Tibial nerve (tissue), 4 donors: ENCODE measurements at regions not wholly inside any gene's neighbourhood (a gene's known extent, or its start where the extent isn't known, plus 50 kb on each side); places are given as distances from the start of the nearest gene placed in this dataset.

Experiments used
- CTCF ChIP-seq, 5 experiments: fragments of 200-600 bp in 3 of 5; fragments of 450-650 bp in 2 of 5; sonication (generic) in 3 of 5; IDR thresholded peaks; one replicate each; pipeline ENCODE4 v1.5.1; 2016 to 2019; ENCODE audit warnings: antibody characterized with exemption in 5 of 5, mild to moderate bottlenecking in 3 of 5, moderate library complexity in 2 of 5
- EP300 ChIP-seq, 2 donors: sonication (generic); formaldehyde crosslinking; IDR thresholded peaks; one replicate each; pipeline ENCODE4 v1.6.1; 2017; ENCODE audit warnings: antibody characterized with exemption in 2 of 2, mild to moderate bottlenecking in 1 of 2

DNA sequence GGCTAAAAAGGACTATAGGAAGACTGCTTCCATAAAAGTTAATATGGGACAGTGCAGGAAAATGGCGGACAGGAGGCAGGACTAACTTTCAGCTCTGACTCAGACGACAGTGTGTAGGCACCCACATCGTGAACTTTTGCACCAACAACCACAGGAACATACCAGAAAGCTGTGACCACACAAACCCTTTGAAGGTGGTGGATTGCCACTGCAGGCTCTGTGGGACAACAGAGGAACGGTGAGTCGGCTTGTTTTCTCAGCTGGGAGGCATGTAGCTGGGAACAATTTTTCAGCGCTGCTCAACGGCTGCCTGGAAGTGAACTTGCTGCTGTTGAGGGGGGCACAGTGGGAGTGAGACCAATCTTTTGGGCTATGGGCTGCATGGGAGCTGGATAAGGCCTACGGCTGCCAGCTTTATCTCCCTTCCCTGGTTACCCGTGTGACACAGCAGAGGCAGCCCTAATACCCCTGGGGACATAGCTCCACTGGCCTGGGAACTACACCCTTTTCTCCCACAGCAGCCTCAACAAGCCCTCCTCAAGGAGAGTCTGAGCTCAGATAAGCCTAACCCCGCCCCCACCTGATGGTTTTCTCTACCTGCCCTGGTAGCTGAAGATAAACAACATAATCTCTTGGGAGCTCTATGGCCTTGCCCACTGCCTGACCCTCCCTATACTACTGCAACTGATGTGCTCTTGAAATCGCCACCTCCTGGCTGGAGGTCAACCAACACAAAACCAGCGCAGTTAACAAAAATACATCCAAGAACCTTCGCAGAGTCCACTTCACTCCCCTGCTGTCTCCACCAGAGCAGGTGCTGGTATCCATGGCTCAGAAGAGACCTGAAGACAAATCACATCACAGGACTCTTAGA, 1537.0 kb downstream of the C4orf33 start:
- TF ChIP-seq EP300 (IDR thresholded peaks at IDR 0.05) = no peak
- no peak for TF ChIP-seq CTCF (IDR thresholded peaks at IDR 0.05)
